ENCODE measurements at regions not wholly inside any gene's neighbourhood (a gene's known extent, or its start where the extent isn't known, plus 50 kb on each side); places are given as distances from the start of the nearest gene placed in this dataset.
A peak's percentile ranks its signal among the peaks of the same experiment; 100 is the strongest.

DNA sequence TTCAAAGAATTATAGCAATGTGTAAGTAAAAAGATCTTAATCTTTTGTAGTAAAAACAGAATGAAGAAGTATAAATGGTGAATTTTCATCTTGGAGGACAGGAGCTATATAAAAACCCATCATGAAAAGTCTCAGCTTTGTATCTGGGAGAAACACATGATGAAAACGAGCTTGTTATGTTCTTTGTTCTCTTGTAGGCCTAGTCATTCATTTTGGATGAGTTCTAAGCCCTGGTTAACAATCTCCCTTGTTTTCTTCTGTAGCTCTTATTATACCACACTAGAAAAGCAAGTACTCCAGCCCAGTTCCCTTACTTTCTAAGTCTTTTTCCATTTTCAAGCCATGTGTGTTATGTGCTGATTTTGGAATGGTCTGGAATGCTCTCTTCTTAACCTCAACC, 463.5 kb upstream of the RGS6 start:
- H3K36me3 Mint-ChIP-seq (ENCODE audit: low read depth), result peaks cover 37% of the 10 kb centered on the region
- no peak overlapping the region for H3K27ac Mint-ChIP-seq
- no peak for DNase-seq
- H3K4me1 Mint-ChIP-seq, result peaks cover 6% of the 10 kb centered on the region
- TF ChIP-seq, protein P1, sequence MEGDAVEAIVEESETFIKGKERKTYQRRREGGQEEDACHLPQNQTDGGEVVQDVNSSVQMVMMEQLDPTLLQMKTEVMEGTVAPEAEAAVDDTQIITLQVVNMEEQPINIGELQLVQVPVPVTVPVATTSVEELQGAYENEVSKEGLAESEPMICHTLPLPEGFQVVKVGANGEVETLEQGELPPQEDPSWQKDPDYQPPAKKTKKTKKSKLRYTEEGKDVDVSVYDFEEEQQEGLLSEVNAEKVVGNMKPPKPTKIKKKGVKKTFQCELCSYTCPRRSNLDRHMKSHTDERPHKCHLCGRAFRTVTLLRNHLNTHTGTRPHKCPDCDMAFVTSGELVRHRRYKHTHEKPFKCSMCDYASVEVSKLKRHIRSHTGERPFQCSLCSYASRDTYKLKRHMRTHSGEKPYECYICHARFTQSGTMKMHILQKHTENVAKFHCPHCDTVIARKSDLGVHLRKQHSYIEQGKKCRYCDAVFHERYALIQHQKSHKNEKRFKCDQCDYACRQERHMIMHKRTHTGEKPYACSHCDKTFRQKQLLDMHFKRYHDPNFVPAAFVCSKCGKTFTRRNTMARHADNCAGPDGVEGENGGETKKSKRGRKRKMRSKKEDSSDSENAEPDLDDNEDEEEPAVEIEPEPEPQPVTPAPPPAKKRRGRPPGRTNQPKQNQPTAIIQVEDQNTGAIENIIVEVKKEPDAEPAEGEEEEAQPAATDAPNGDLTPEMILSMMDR (IDR thresholded peaks at IDR 0.05), result no peak
- peaks cover 25% of the 10 kb centered on the region for H3K9me3 Mint-ChIP-seq
- no peak overlapping the region for H3K4me3 Mint-ChIP-seq
- peaks cover 3% of the 10 kb centered on the region for H3K27me3 Mint-ChIP-seq (ENCODE audit: low read depth, poor library complexity)

GRCh38 chr14:71469643-71470335, 462.4 kb upstream of the RGS6 start:
- Mint-ChIP-seq H3K9me3 (peaks cover 14% of the 10 kb centered on the region), H3K4me3 (no peak overlapping the region), H3K4me1 (peaks cover 9% of the 10 kb centered on the region), H3K27me3 (ENCODE audit: low read depth, poor library complexity) (peaks cover 3% of the 10 kb centered on the region), H3K27ac (peak overlapping the region; percentile 23), H3K36me3 (ENCODE audit: low read depth) (peaks cover 26% of the 10 kb centered on the region)
- DNase-seq, result no peak
- TF ChIP-seq, protein P1 (IDR thresholded peaks at IDR 0.05), result no peak

DNA sequence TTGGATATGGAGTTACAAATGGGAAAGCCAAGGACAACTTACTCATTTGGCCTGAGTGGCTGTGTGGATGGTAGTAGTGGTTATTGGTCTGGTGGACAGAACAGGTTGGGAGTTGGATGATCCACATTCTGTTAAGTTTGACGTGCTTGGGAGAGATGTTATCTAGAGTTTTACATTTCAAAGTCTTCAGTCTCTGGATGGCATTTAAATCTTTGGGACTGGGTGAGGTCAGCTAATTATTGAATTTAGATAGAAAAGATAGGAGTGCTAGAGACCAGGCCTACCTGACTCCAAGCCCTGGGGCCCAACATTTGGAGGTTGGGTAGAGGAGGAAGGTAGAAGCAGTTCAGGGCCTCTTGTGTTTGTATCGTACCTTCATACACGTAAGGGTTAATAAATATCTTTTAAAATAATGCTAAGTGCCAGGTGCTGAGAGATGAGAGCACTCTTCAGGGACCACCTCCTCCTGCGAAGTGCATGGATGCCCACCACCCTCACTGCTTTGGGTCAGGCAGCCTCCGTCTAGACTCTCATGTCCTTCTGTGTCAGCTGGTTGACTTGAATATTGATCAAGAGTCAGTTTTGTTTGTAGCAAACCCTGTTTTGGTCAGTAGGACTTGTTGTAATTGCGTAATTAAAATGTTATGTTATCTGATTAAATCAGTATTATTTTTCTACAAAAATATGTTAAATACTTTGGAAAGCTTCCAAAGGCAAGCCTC, 460.4 kb upstream of the RGS6 start:
- Mint-ChIP-seq H3K27ac (no peak overlapping the region), H3K9me3 (peaks cover 9% of the 10 kb centered on the region), H3K4me1 (peaks cover 4% of the 10 kb centered on the region), H3K36me3 (ENCODE audit: low read depth) (peaks cover 11% of the 10 kb centered on the region), H3K27me3 (ENCODE audit: low read depth, poor library complexity) (peaks cover 3% of the 10 kb centered on the region), H3K4me3 (no peak overlapping the region)
- TF ChIP-seq, protein P1 (IDR thresholded peaks at IDR 0.05), result no peak
- no peak for DNase-seq

- Mint-ChIP-seq H3K4me1 (peaks cover 4% of the 10 kb centered on the region), H3K27ac (no peak overlapping the region), H3K36me3 (ENCODE audit: low read depth) (peaks cover 14% of the 10 kb centered on the region), H3K27me3 (ENCODE audit: low read depth, poor library complexity) (peaks cover 3% of the 10 kb centered on the region), H3K4me3 (no peak overlapping the region), H3K9me3 (peaks cover 7% of the 10 kb centered on the region)
- TF ChIP-seq, protein P1 (IDR thresholded peaks at IDR 0.05), result no peak
- DNase-seq, result no peak
Measured at GRCh38 chr14:71472356-71473340, 459.6 kb upstream of the RGS6 start.

GRCh38 chr14:71473843-71474242, 458.4 kb upstream of the RGS6 start:
- Mint-ChIP-seq H3K9me3 (no peaks in the 10 kb centered on the region), H3K27me3 (ENCODE audit: low read depth, poor library complexity) (peaks cover 3% of the 10 kb centered on the region), H3K36me3 (ENCODE audit: low read depth) (peaks cover 4% of the 10 kb centered on the region), H3K4me3 (no peak overlapping the region), H3K4me1 (peaks cover 4% of the 10 kb centered on the region), H3K27ac (no peak overlapping the region)
- no peak for DNase-seq
- TF ChIP-seq, protein P1 (IDR thresholded peaks at IDR 0.05), result no peak
